Thoracic aorta (tissue), 2 donors: ENCODE measurements at regions not wholly inside any gene's neighbourhood (a gene's known extent, or its start where the extent isn't known, plus 50 kb on each side); places are given as distances from the start of the nearest gene placed in this dataset.
"Not testable (repeated sequence)": the region's sequence is repeated elsewhere in the genome, so short reads cannot be mapped to it uniquely, and the experiment has no call there.

Experiments
- ATAC-seq: fragments of 150-250 bp; one replicate; pipeline ENCODE4 v1.8.0; 2017; ENCODE audit warnings: low read depth; ENCODE audit not compliant: insufficient number of reproducible peaks, low FRiP score
- DNase-seq: peaks from one replicate; pipeline ENCODE4 v3.0.0-alpha.2; 2020; ENCODE audit warnings: low spot score
- H3K27ac ChIP-seq, 2 donors: fragments of 200-600 bp; sonication (generic); 1 replicate in 1 of 2; 2 replicates in 1 of 2; pipeline ENCODE4 v1.5.1; 2016; ENCODE audit warnings: mild to moderate bottlenecking in 2 of 2, moderate library complexity in 2 of 2
- H3K27me3 ChIP-seq: fragments of 200-600 bp; sonication (generic); replicated peaks from 2 replicates; pipeline ENCODE4 v1.6.0; 2016; ENCODE audit warnings: mild to moderate bottlenecking; ENCODE audit not compliant: insufficient read depth
- H3K36me3 ChIP-seq: fragments of 200-600 bp; sonication (generic); one replicate; pipeline ENCODE4 v1.5.1; 2016
- H3K4me1 ChIP-seq, 2 donors: fragments of 200-600 bp; sonication (generic); 1 replicate in 1 of 2; 2 replicates in 1 of 2; pipeline versions ENCODE4 v1.5.1 to v1.6.0; 2016; ENCODE audit warnings: low read depth in 2 of 2, mild to moderate bottlenecking in 1 of 2; ENCODE audit not compliant: control insufficient read depth in 1 of 2
- H3K4me3 ChIP-seq: fragments of 200-600 bp; sonication (generic); 2 replicates; pipeline ENCODE4 v1.5.1; 2016; ENCODE audit warnings: mild to moderate bottlenecking
- H3K9me3 ChIP-seq: fragments of 200-600 bp; sonication (generic); 2 replicates; pipeline ENCODE4 v1.5.1; 2016
- TF ChIP-seq, protein P1 (sequence below): fragments of 200-600 bp; sonication (generic); IDR thresholded peaks from one replicate; pipeline ENCODE4 v1.5.1; 2019; ENCODE audit warnings: antibody characterized with exemption

DNA sequence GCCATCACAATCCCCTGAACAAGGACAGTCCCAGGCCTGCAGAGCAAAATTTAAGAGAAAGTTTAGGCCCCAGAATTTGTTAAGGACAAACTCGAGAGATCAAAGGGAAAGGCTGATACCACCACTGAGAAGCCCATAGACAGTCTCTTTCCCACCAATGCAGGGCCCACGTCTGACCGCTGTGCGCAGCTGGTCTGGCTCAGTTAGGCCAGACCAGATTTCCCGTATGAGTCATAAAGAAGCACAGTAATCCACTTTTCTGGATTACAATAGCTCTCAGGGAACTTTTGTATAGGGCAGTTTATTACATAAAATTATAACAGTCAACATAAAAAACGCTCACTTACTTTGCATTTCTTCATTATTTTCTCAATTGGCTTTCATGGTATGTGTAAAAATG is 259.5 kb downstream of the RCHY1 start:
- no peak for ATAC-seq
- no peak for DNase-seq
- Histone ChIP-seq H3K9me3 (no peaks in the 10 kb centered on the region), H3K27ac (no peak overlapping the region), H3K4me1 (no peaks in the 10 kb centered on the region), H3K36me3 (no peaks in the 10 kb centered on the region), H3K4me3 (no peak overlapping the region), H3K27me3 (no peaks in the 10 kb centered on the region)
- TF ChIP-seq, protein P1, sequence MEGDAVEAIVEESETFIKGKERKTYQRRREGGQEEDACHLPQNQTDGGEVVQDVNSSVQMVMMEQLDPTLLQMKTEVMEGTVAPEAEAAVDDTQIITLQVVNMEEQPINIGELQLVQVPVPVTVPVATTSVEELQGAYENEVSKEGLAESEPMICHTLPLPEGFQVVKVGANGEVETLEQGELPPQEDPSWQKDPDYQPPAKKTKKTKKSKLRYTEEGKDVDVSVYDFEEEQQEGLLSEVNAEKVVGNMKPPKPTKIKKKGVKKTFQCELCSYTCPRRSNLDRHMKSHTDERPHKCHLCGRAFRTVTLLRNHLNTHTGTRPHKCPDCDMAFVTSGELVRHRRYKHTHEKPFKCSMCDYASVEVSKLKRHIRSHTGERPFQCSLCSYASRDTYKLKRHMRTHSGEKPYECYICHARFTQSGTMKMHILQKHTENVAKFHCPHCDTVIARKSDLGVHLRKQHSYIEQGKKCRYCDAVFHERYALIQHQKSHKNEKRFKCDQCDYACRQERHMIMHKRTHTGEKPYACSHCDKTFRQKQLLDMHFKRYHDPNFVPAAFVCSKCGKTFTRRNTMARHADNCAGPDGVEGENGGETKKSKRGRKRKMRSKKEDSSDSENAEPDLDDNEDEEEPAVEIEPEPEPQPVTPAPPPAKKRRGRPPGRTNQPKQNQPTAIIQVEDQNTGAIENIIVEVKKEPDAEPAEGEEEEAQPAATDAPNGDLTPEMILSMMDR, result no peak

DNA sequence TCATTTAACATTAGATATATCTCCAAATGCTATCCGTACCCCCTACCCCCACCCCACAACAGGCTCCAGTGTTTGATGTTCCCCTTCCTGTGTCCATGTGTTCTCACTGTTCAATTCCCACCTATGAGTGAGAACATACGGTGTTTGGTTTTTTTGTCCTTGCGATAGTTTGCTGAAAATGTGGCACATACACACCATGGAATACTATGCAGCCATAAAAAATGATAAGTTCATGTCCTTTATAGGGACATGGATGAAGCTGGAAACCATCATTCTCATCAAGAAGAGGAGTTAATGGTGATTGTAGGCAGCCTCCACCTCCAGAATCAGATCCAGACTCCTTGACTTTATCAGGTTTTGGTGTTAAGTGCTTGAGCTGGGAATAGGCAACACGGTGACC is 261.1 kb downstream of the RCHY1 start:
- H3K4me3 ChIP-seq, H3K27ac ChIP-seq, DNase-seq, H3K36me3 ChIP-seq, ATAC-seq, H3K27me3 ChIP-seq, H3K9me3 ChIP-seq, H3K4me1 ChIP-seq: not testable (repeated sequence)

DNA sequence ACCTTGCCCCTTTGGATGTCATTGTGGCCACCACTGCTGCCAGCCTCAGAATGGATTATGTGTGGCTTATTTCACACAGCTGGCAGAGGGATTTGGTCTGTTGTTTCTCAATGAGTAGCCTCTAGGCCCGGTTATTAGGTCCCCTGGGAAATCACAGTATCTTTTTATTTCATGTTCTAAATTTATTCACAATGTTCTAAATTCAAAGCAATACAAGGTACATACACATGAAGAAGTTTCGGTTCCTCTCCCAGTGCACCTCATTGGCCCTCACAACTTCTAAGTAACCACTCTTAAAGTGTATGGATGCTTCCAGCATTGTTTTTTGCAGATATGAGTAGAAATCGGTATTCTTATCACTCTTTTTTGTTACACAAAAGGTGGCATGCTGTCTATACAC is 262.7 kb downstream of the RCHY1 start:
- TF ChIP-seq, protein P1, result no peak
- no peaks in the 10 kb centered on the region for H3K27me3 ChIP-seq
- H3K36me3 ChIP-seq, result no peaks in the 10 kb centered on the region
- DNase-seq, result no peak
- H3K27ac ChIP-seq, result no peak overlapping the region
- ATAC-seq, result no peak
- no peaks in the 10 kb centered on the region for H3K4me1 ChIP-seq
- H3K4me3 ChIP-seq, result no peak overlapping the region
- no peaks in the 10 kb centered on the region for H3K9me3 ChIP-seq

DNA sequence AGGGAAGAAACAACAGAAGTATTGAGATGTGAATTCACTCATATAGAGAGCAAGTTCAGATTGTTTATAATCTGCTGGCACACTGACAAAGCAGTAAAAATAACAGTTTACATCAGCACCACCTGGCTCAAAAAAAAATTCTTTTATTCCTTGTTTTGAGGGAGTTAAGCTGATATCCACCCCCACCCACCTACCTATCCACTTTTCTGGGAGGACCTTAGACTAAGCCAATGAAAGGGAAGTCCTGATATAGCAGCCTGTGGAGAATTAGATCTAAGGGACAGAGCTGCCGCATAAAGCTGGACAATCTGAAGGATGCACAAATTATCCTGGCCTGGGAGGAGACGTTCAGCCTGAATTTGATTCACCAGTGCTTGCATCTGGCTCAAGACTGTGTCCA is 264.5 kb downstream of the RCHY1 start:
- TF ChIP-seq, protein P1, result no peak
- Histone ChIP-seq H3K4me3 (no peak overlapping the region), H3K9me3 (no peaks in the 10 kb centered on the region), H3K27me3 (no peaks in the 10 kb centered on the region), H3K36me3 (no peaks in the 10 kb centered on the region), H3K4me1 (no peaks in the 10 kb centered on the region), H3K27ac (no peak overlapping the region)
- DNase-seq, result no peak
- ATAC-seq, result no peak

DNA sequence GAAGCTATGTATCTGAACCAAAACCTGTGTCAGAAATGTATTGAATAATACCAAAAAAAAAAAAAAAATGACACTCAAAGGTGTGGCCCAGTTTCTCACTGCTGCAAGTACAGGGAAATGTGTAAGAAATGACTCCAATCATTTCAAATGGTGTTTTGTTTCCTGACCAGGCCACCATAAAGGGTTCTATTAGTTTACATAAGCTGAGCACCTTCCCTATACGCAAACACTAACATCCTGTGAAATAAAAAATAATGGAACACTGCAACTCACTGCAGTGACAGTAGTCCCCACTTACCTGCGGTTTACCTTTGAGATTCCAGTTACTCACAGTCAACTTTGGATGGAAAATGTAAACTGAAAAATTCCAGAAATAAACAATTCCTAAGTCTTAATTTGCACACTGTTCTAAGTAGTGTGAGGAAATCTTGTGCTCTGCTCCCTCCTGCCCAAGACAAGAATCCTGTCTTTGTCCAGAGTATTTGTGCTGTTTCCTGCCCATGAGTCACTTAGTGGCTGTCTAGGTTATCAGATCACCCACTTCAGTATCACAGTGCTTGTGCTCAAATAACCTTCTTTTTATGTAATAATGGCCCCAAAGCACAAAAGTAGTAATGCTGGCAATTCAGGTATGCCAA is 265.3 kb downstream of the RCHY1 start:
- Histone ChIP-seq H3K36me3 (no peaks in the 10 kb centered on the region), H3K27ac (no peak overlapping the region), H3K4me1 (no peaks in the 10 kb centered on the region), H3K9me3 (no peaks in the 10 kb centered on the region), H3K27me3 (no peaks in the 10 kb centered on the region), H3K4me3 (no peak overlapping the region)
- DNase-seq (no peak), ATAC-seq (no peak)
- TF ChIP-seq, protein P1, result no peak

DNA sequence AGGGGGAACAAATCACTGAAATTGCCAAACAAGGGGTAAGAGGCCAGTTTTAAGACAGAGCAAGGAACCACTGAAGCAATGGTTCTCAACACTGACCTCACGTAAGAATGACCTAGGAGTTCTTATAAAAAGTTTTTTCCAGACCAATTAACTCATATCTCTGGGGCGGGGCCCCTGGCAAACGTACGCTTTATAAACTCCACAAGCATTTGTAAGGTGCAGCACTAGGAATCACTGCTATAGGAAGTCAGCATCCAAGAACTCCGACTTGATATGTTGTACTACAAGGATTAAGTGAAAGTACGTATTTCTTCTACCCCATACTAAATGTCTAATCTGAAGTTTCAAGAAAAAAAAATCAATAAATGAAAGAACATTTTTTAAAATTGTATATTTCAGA is 269.9 kb downstream of the RCHY1 start:
- TF ChIP-seq, protein P1, result no peak
- Histone ChIP-seq H3K27me3 (no peaks in the 10 kb centered on the region), H3K9me3 (no peaks in the 10 kb centered on the region), H3K4me1 (no peaks in the 10 kb centered on the region), H3K4me3 (no peak overlapping the region), H3K36me3 (no peaks in the 10 kb centered on the region), H3K27ac (no peak overlapping the region)
- ATAC-seq, result no peak
- no peak for DNase-seq
